Testis (tissue), 2 donors: ENCODE measurements at regions not wholly inside any gene's neighbourhood (a gene's known extent, or its start where the extent isn't known, plus 50 kb on each side); places are given as distances from the start of the nearest gene placed in this dataset.

ENCODE experiments used
- POLR2A ChIP-seq: fragments of 450-650 bp; IDR thresholded peaks from one replicate; pipeline ENCODE4 v1.6.1; 2017; ENCODE audit warnings: antibody characterized with exemption, mild to moderate bottlenecking, moderate library complexity
- TF ChIP-seq, protein P1 (sequence below), 3 experiments: fragments of 450-650 bp in 2 of 3; fragments of 200-600 bp in 1 of 3; sonication (generic) in 1 of 3; IDR thresholded peaks; one replicate each; pipeline ENCODE4 v1.5.1; 2016 to 2019; ENCODE audit warnings: antibody characterized with exemption in 3 of 3, mild to moderate bottlenecking in 2 of 3, moderate library complexity in 1 of 3

GRCh38 chr6:74256381-74256780, 560.4 kb downstream of the CD109 start:
- TF ChIP-seq, protein P1, sequence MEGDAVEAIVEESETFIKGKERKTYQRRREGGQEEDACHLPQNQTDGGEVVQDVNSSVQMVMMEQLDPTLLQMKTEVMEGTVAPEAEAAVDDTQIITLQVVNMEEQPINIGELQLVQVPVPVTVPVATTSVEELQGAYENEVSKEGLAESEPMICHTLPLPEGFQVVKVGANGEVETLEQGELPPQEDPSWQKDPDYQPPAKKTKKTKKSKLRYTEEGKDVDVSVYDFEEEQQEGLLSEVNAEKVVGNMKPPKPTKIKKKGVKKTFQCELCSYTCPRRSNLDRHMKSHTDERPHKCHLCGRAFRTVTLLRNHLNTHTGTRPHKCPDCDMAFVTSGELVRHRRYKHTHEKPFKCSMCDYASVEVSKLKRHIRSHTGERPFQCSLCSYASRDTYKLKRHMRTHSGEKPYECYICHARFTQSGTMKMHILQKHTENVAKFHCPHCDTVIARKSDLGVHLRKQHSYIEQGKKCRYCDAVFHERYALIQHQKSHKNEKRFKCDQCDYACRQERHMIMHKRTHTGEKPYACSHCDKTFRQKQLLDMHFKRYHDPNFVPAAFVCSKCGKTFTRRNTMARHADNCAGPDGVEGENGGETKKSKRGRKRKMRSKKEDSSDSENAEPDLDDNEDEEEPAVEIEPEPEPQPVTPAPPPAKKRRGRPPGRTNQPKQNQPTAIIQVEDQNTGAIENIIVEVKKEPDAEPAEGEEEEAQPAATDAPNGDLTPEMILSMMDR (IDR thresholded peaks at IDR 0.05): no peak
- no peak for TF ChIP-seq POLR2A
